ENCODE measurements at regions not wholly inside any gene's neighbourhood (a gene's known extent, or its start where the extent isn't known, plus 50 kb on each side); places are given as distances from the start of the nearest gene placed in this dataset.

GRCh38 chr6:163877877-163878639 is 463.5 kb downstream of the QKI start:
- H3K4me3 ChIP-seq (replicated peaks; ENCODE audit: low read depth, low read length): no peak overlapping the region
- no peak for DNase-seq (ENCODE audit: extremely low read depth, low read depth)
- no peak for TF ChIP-seq CTCF (IDR thresholded peaks at IDR 0.05; ENCODE audit: low read depth, low read length, missing control alignments)

- H3K4me3 ChIP-seq (replicated peaks; ENCODE audit: low read depth, low read length): no peak overlapping the region
- peak; percentile 31 for DNase-seq (ENCODE audit: extremely low read depth, low read depth)
- no peak for TF ChIP-seq CTCF (IDR thresholded peaks at IDR 0.05; ENCODE audit: low read depth, low read length, missing control alignments)
Observed at GRCh38 chr6:163876391-163876790, 461.9 kb downstream of the QKI start.

GRCh38 chr6:163874784-163875183 is 460.3 kb downstream of the QKI start:
- H3K4me3 ChIP-seq (replicated peaks; ENCODE audit: low read depth, low read length): no peak overlapping the region
- TF ChIP-seq CTCF (IDR thresholded peaks at IDR 0.05; ENCODE audit: low read depth, low read length, missing control alignments): no peak
- DNase-seq (ENCODE audit: extremely low read depth, low read depth): no peak

GRCh38 chr6:163872335-163872734 is 457.8 kb downstream of the QKI start:
- no peak for TF ChIP-seq CTCF (IDR thresholded peaks at IDR 0.05; ENCODE audit: low read depth, low read length, missing control alignments)
- no peak overlapping the region for H3K4me3 ChIP-seq (replicated peaks; ENCODE audit: low read depth, low read length)
- DNase-seq (ENCODE audit: extremely low read depth, low read depth): peak; percentile 35

- H3K4me3 ChIP-seq (replicated peaks; ENCODE audit: low read depth, low read length): no peak overlapping the region
- no peak for DNase-seq (ENCODE audit: extremely low read depth, low read depth)
- TF ChIP-seq CTCF (IDR thresholded peaks at IDR 0.05; ENCODE audit: low read depth, low read length, missing control alignments): no peak
Observed at GRCh38 chr6:163871616-163872015, 457.1 kb downstream of the QKI start.

GRCh38 chr6:163867518-163868292 is 453.2 kb downstream of the QKI start:
- no peak for TF ChIP-seq CTCF (IDR thresholded peaks at IDR 0.05; ENCODE audit: low read depth, low read length, missing control alignments)
- DNase-seq (ENCODE audit: extremely low read depth, low read depth): no peak
- no peak overlapping the region for H3K4me3 ChIP-seq (replicated peaks; ENCODE audit: low read depth, low read length)

All from HFF-Myc (cell line).